NCI-H2029 (cell line): ENCODE measurements at regions not wholly inside any gene's neighbourhood (a gene's known extent, or its start where the extent isn't known, plus 50 kb on each side); places are given as distances from the start of the nearest gene placed in this dataset.
"Not testable (repeated sequence)": the region's sequence is repeated elsewhere in the genome, so short reads cannot be mapped to it uniquely, and the experiment has no call there.

Experiments used
- DNase-seq: peaks from one replicate; lab custom pipeline; 2025; lab: John Stamatoyannopoulos, UW

- no peak for DNase-seq
Measured at GRCh38 chr10:118950997-118951637, 78.4 kb upstream of the NANOS1 start.

- no peak for DNase-seq
Measured at GRCh38 chr10:118952493-118953295, 76.8 kb upstream of the NANOS1 start.

- no peak for DNase-seq
Measured at GRCh38 chr10:118953598-118954393, 75.7 kb upstream of the NANOS1 start.

GRCh38 chr10:118955531-118955930, 74.0 kb upstream of the NANOS1 start:
- no peak for DNase-seq

- DNase-seq, result no peak
Measured at GRCh38 chr10:118955951-118956801, 73.3 kb upstream of the NANOS1 start.

GRCh38 chr10:118956802-118957442, 72.6 kb upstream of the NANOS1 start:
- DNase-seq, result no peak

GRCh38 chr10:118957443-118957825, 72.1 kb upstream of the NANOS1 start:
- no peak for DNase-seq

- no peak for DNase-seq
Measured at GRCh38 chr10:118957966-118958365, 71.5 kb upstream of the NANOS1 start.

- no peak for DNase-seq
Measured at GRCh38 chr10:118958559-118958958, 71.0 kb upstream of the NANOS1 start.

- no peak for DNase-seq
Measured at GRCh38 chr10:118958984-118959925, 70.3 kb upstream of the NANOS1 start.

GRCh38 chr10:118960157-118961090, 69.1 kb upstream of the NANOS1 start:
- DNase-seq, result no peak

- DNase-seq, result no peak
Measured at GRCh38 chr10:118961436-118961835, 68.1 kb upstream of the NANOS1 start.

GRCh38 chr10:118962331-118962868, 67.1 kb upstream of the NANOS1 start:
- not testable (repeated sequence) for DNase-seq

- no peak for DNase-seq
Measured at GRCh38 chr10:118963341-118963740, 66.2 kb upstream of the NANOS1 start.

- no peak for DNase-seq
Measured at GRCh38 chr10:118963933-118964332, 65.6 kb upstream of the NANOS1 start.

- not testable (repeated sequence) for DNase-seq
Measured at GRCh38 chr10:118964476-118964875, 65.0 kb upstream of the NANOS1 start.

- DNase-seq, result no peak
Measured at GRCh38 chr10:118965096-118965495, 64.4 kb upstream of the NANOS1 start.

- no peak for DNase-seq
Measured at GRCh38 chr10:118965645-118966044, 63.9 kb upstream of the NANOS1 start.
